HL-60 (cell line): ENCODE measurements at regions not wholly inside any gene's neighbourhood (a gene's known extent, or its start where the extent isn't known, plus 50 kb on each side); places are given as distances from the start of the nearest gene placed in this dataset.

Source experiments
- CTCF ChIP-seq: IDR thresholded peaks from one replicate; pipeline ENCODE4 v1.5.1; 2011; ENCODE audit warnings: low read length, control low read depth, inconsistent platforms; ENCODE audit not compliant: insufficient read depth
- POLR2AphosphoS5 ChIP-seq: IDR thresholded peaks from 2 replicates; pipeline ENCODE4 v1.6.1; 2012; ENCODE audit warnings: low read depth

GRCh38 chr10:101303087-101303703 is 50.8 kb upstream of the BTRC start:
- no peak for TF ChIP-seq CTCF
- no peak for TF ChIP-seq POLR2AphosphoS5
